Progenitor cell of endocrine pancreas (in vitro differentiated cells): ENCODE measurements at regions not wholly inside any gene's neighbourhood (a gene's known extent, or its start where the extent isn't known, plus 50 kb on each side); places are given as distances from the start of the nearest gene placed in this dataset.

Experiments used
- DNase-seq: peaks from one replicate; pipeline ENCODE4 v3.0.0; 2021; ENCODE audit warnings: low spot score; ENCODE audit not compliant: unreplicated experiment
- H3K27ac Mint-ChIP-seq: 2 replicates; pipeline ENCODE4 v1.8.0; 2021; ENCODE audit warnings: mild to moderate bottlenecking, moderate library complexity, mixed read lengths
- H3K27me3 Mint-ChIP-seq: 2 replicates; pipeline ENCODE4 v1.8.0; 2021; ENCODE audit warnings: mixed read lengths
- H3K36me3 Mint-ChIP-seq: 2 replicates; pipeline ENCODE4 v1.8.0; 2022; ENCODE audit warnings: mixed read lengths; ENCODE audit not compliant: insufficient read depth
- H3K4me1 Mint-ChIP-seq: 2 replicates; pipeline ENCODE4 v1.8.0; 2021; ENCODE audit warnings: low read depth, mixed read lengths
- H3K4me3 Mint-ChIP-seq: 2 replicates; pipeline ENCODE4 v1.8.0; 2021; ENCODE audit warnings: low read depth, mild to moderate bottlenecking, moderate library complexity, mixed read lengths
- H3K9me3 Mint-ChIP-seq: 2 replicates; pipeline ENCODE4 v1.8.0; 2021; ENCODE audit warnings: low read depth, mixed read lengths
- TF ChIP-seq, protein P1 (sequence below): fragments of 200-600 bp; sonication (generic); IDR thresholded peaks from one replicate; pipeline ENCODE4 v1.5.0; 2021; ENCODE audit warnings: antibody characterized with exemption, mild to moderate bottlenecking; ENCODE audit not compliant: unreplicated experiment

GRCh38 chr4:187479511-187479910, 516.1 kb upstream of the ZFP42 start:
- Mint-ChIP-seq H3K27me3 (no peaks in the 10 kb centered on the region), H3K27ac (no peak overlapping the region), H3K36me3 (no peaks in the 10 kb centered on the region), H3K4me3 (no peak overlapping the region), H3K4me1 (peaks cover 3% of the 10 kb centered on the region), H3K9me3 (no peaks in the 10 kb centered on the region)
- DNase-seq = no peak
- TF ChIP-seq, protein P1, sequence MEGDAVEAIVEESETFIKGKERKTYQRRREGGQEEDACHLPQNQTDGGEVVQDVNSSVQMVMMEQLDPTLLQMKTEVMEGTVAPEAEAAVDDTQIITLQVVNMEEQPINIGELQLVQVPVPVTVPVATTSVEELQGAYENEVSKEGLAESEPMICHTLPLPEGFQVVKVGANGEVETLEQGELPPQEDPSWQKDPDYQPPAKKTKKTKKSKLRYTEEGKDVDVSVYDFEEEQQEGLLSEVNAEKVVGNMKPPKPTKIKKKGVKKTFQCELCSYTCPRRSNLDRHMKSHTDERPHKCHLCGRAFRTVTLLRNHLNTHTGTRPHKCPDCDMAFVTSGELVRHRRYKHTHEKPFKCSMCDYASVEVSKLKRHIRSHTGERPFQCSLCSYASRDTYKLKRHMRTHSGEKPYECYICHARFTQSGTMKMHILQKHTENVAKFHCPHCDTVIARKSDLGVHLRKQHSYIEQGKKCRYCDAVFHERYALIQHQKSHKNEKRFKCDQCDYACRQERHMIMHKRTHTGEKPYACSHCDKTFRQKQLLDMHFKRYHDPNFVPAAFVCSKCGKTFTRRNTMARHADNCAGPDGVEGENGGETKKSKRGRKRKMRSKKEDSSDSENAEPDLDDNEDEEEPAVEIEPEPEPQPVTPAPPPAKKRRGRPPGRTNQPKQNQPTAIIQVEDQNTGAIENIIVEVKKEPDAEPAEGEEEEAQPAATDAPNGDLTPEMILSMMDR = no peak

DNA sequence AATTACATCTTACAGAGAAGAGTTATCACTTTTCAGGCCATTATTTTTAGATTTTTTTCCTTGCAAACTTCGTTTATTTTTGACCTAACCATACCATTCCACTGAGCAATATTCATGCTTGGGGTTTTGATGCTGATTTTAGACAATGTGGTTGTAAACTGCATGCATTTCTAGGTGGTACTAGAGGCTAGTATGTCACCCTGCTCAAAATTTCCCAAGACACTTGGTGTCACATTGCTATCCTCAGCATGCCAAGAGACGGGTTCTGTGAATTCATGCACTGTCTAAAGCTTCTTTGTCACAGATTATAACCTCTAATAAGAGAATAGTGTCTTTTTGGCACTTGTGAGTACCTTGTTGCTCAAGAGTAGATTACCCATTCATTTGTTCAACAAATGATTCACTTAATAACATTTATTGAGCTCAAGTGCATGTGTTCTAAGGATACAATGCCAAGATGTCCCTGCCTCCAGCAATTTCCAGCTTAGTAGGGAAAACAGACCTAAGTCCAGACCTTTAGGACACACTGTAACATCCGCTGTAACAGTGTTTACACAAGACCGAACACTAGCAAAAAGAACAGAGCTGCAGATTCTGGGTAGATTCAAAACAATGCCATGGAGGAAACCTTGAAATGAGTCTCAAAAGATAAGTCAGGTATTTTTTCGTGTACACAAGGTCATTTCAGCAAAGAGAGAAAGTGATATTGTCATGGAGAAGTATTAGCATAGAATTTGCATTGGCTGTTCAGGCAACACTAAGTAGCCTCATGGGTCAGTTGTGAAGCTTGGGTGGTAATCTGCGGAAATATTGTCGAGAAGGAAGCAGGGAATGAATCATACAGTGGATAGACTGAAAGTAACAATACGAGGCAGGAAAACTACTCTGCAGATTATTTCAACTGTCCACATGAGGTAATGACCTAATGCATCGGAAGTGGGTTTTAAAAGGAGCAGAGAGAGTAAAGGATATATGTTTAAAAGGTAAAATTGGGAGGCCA, 515.1 kb upstream of the ZFP42 start:
- Mint-ChIP-seq H3K36me3 (no peaks in the 10 kb centered on the region), H3K27me3 (no peaks in the 10 kb centered on the region), H3K4me1 (peaks cover 3% of the 10 kb centered on the region), H3K27ac (no peak overlapping the region), H3K9me3 (no peaks in the 10 kb centered on the region), H3K4me3 (no peak overlapping the region)
- TF ChIP-seq, protein P1 = no peak
- DNase-seq = no peak

- H3K36me3 Mint-ChIP-seq = peaks cover 2% of the 10 kb centered on the region
- H3K27ac Mint-ChIP-seq = no peak overlapping the region
- TF ChIP-seq, protein P1 = no peak
- H3K27me3 Mint-ChIP-seq = no peaks in the 10 kb centered on the region
- no peak for DNase-seq
- H3K9me3 Mint-ChIP-seq = peaks cover 15% of the 10 kb centered on the region
- H3K4me1 Mint-ChIP-seq = no peaks in the 10 kb centered on the region
- no peak overlapping the region for H3K4me3 Mint-ChIP-seq
These were observed 511.4 kb upstream of the ZFP42 start for GRCh38 chr4:187484186-187484585.

DNA sequence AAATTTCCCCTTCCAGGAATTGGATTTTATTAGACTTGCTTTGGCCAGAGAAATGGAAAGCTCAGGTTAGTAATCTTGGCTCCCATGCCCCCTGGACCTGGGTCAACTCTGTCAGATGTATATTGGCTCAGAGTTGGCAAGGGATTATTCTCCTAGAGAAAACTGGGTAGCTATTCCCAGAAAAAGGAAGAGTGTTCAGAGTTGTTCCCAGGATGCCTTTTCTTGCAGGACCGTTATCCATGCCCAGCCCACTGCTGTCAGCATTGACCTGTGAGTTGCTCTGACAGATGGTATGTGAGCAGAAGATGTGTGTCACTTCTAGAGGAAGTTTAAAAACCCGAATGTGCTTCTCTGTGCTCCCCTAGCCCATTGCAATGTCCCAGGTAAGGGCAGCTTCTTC, 509.9 kb upstream of the ZFP42 start:
- DNase-seq = no peak
- peaks cover 5% of the 10 kb centered on the region for H3K36me3 Mint-ChIP-seq
- H3K9me3 Mint-ChIP-seq = peaks cover 21% of the 10 kb centered on the region
- no peak overlapping the region for H3K4me3 Mint-ChIP-seq
- H3K27me3 Mint-ChIP-seq = no peaks in the 10 kb centered on the region
- no peaks in the 10 kb centered on the region for H3K4me1 Mint-ChIP-seq
- H3K27ac Mint-ChIP-seq = no peak overlapping the region
- TF ChIP-seq, protein P1 = no peak

GRCh38 chr4:187491286-187491685, 504.3 kb upstream of the ZFP42 start:
- Mint-ChIP-seq H3K4me1 (no peaks in the 10 kb centered on the region), H3K36me3 (peaks cover 7% of the 10 kb centered on the region), H3K9me3 (peaks cover 21% of the 10 kb centered on the region), H3K27ac (no peak overlapping the region), H3K27me3 (no peaks in the 10 kb centered on the region), H3K4me3 (no peak overlapping the region)
- TF ChIP-seq, protein P1 = no peak
- no peak for DNase-seq
